NT2/D1 (cell line): ENCODE measurements at regions not wholly inside any gene's neighbourhood (a gene's known extent, or its start where the extent isn't known, plus 50 kb on each side); places are given as distances from the start of the nearest gene placed in this dataset.

Source experiments
- SUZ12 ChIP-seq: IDR thresholded peaks from 2 replicates; pipeline ENCODE4 v1.6.1; 2011; ENCODE audit not compliant: insufficient read length, insufficient read depth; ENCODE audit errors: extremely low read depth
- ZNF274 ChIP-seq: IDR thresholded peaks from 2 replicates; pipeline ENCODE4 v1.6.1; 2011; ENCODE audit warnings: mild to moderate bottlenecking, low read depth, low read length

GRCh38 chr11:11108026-11108425 is 245.0 kb downstream of the CSNK2A3 start:
- TF ChIP-seq ZNF274 (no peak), SUZ12 (no peak)
